ENCODE measurements at regions not wholly inside any gene's neighbourhood (a gene's known extent, or its start where the extent isn't known, plus 50 kb on each side); places are given as distances from the start of the nearest gene placed in this dataset.

DNA sequence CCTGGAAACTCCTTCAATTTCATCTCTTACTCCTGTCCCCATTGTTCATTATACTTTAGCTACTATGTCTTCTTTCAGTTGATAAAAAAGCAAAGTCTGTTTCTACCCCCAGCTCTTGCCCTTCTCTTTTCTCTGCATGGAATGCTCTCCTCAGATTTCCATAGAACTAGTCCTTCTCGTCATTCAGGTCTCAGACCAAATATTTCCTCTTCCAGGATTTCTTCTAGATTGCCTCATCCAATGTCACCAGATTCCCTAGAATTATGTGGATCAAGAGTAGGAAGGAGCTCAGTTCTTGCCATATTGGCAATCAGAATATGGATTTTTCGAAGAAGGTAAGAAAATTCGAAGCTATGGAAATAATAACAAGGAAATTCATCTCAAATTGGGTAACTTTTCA, 176.1 kb downstream of the GABRG2 start:
- ChIA-PET POLR2A (no interaction called here), CTCF (no interaction called here)
- no peak overlapping the region for H3K4me3 ChIP-seq (replicated peaks in 1 of 3; ENCODE audit: insufficient read depth in 1 of 3, low read depth in 1 of 3, low read length in 3 of 3)
- H3K79me2 ChIP-seq (ENCODE audit: control insufficient read depth, insufficient read depth, low read length) = no peaks in the 10 kb centered on the region
- no peak for DNase-seq (ENCODE audit: low read depth, low spot score)
- H3K9ac ChIP-seq (replicated peaks; ENCODE audit: extremely low read depth, insufficient read depth, low read length) = no peak overlapping the region
- TF ChIP-seq POLR2A (IDR thresholded peaks at IDR 0.05; ENCODE audit: low read depth, low read length) (no peak), GATA2 (IDR thresholded peaks at IDR 0.05; ENCODE audit: insufficient read depth, insufficient read length, low read depth, low read length) (no peak), MYC (IDR thresholded peaks at IDR 0.05; ENCODE audit: low read depth, low read length) (no peak)
- TF ChIP-seq, protein P1, sequence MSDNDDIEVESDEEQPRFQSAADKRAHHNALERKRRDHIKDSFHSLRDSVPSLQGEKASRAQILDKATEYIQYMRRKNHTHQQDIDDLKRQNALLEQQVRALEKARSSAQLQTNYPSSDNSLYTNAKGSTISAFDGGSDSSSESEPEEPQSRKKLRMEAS (IDR thresholded peaks at IDR 0.05; ENCODE audit: insufficient read depth, insufficient read length) = no peak
- no TSS peak for BruUV-seq (replicated peaks)
- no peaks in the 10 kb centered on the region for H3K4me1 ChIP-seq (ENCODE audit: control insufficient read depth, extremely low read depth, insufficient read depth, low read length)
- no peak for FAIRE-seq
- H2AFZ ChIP-seq (ENCODE audit: low read depth, low read length) = no peak overlapping the region
- H3K36me3 ChIP-seq (ENCODE audit: control insufficient read depth in 2 of 2, extremely low read depth in 1 of 2, insufficient read depth in 2 of 2, low read length in 2 of 2) = no peaks in the 10 kb centered on the region
- H4K20me1 ChIP-seq (replicated peaks; ENCODE audit: control insufficient read depth, extremely low read depth, insufficient read depth, low read length) = no peaks in the 10 kb centered on the region
- H3K4me2 ChIP-seq (ENCODE audit: insufficient read depth, low read length) = no peak overlapping the region
- H3K27ac ChIP-seq (ENCODE audit: insufficient read depth, low read depth, low read length) = no peak overlapping the region
- dilution Hi-C loops (cut with MboI; ENCODE audit: extremely low pct_ligation_motif_present, low sequenced_read_pairs) (no loop called here), intact Hi-C loops (cut with micrococcal nuclease) (no loop called here)
- no peaks in the 10 kb centered on the region for H3K9me3 ChIP-seq (replicated peaks; ENCODE audit: control insufficient read depth, insufficient read depth, low read length)
- no peaks in the 10 kb centered on the region for H3K9me1 ChIP-seq (replicated peaks; ENCODE audit: control insufficient read depth, extremely low read depth, insufficient read depth, low read length)
- no peaks in the 10 kb centered on the region for H3K27me3 ChIP-seq (ENCODE audit: control insufficient read depth in 2 of 2, insufficient read depth in 2 of 2, low read length in 2 of 2)

DNA sequence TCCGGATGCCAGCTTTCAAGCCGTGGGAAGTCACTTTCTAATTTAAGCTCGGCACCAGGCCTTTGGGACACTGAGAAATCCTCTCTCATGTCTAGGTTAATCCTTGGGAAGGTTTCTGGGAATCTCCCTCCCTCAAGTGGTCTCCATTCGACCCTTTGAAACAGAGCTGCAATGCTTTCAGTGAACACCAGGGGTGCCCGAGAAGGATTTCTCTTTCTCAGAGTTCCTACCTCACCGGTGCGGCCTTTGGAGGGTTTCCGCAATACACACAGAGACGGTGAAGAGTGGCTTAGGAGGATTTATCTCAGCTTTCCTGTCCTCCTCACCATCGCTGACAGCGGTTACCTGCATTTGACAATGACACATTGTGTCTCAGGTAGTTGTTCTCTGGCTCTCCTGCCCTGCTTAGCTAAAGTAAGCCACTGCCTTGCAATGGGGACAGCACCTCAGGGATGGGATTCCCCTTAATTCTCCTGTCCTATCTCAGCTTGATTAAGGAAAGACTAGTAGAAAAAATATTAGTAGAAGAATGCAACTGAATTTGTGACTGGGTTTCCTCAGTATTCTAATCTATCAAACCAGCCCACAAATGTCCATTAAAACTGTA, 180.6 kb downstream of the GABRG2 start:
- no peaks in the 10 kb centered on the region for H3K9me3 ChIP-seq (replicated peaks; ENCODE audit: control insufficient read depth, insufficient read depth, low read length)
- no peak overlapping the region for H2AFZ ChIP-seq (ENCODE audit: low read depth, low read length)
- H3K27ac ChIP-seq (ENCODE audit: insufficient read depth, low read depth, low read length) = no peak overlapping the region
- no peak overlapping the region for H3K4me3 ChIP-seq (replicated peaks in 1 of 3; ENCODE audit: insufficient read depth in 1 of 3, low read depth in 1 of 3, low read length in 3 of 3)
- H4K20me1 ChIP-seq (replicated peaks; ENCODE audit: control insufficient read depth, extremely low read depth, insufficient read depth, low read length) = no peaks in the 10 kb centered on the region
- TF ChIP-seq EZH2 (IDR thresholded peaks at IDR 0.05; ENCODE audit: borderline replicate concordance, low read depth, low read length, severe bottlenecking) (no peak), MYC (IDR thresholded peaks at IDR 0.05; ENCODE audit: low read depth, low read length) (no peak), GATA2 (IDR thresholded peaks at IDR 0.05; ENCODE audit: insufficient read depth, insufficient read length, low read depth, low read length) (no peak), POLR2AphosphoS5 (IDR thresholded peaks at IDR 0.05; ENCODE audit: insufficient read depth, low read depth, low read length) (no peak), JUN (IDR thresholded peaks at IDR 0.05; ENCODE audit: borderline replicate concordance, insufficient read depth, insufficient read length, low read depth) (no peak), POLR2A (IDR thresholded peaks at IDR 0.05; ENCODE audit: low read depth, low read length) (no peak), FOS (IDR thresholded peaks at IDR 0.05; ENCODE audit: borderline replicate concordance, insufficient read depth, low read length) (no peak)
- TF ChIP-seq, protein P2, sequence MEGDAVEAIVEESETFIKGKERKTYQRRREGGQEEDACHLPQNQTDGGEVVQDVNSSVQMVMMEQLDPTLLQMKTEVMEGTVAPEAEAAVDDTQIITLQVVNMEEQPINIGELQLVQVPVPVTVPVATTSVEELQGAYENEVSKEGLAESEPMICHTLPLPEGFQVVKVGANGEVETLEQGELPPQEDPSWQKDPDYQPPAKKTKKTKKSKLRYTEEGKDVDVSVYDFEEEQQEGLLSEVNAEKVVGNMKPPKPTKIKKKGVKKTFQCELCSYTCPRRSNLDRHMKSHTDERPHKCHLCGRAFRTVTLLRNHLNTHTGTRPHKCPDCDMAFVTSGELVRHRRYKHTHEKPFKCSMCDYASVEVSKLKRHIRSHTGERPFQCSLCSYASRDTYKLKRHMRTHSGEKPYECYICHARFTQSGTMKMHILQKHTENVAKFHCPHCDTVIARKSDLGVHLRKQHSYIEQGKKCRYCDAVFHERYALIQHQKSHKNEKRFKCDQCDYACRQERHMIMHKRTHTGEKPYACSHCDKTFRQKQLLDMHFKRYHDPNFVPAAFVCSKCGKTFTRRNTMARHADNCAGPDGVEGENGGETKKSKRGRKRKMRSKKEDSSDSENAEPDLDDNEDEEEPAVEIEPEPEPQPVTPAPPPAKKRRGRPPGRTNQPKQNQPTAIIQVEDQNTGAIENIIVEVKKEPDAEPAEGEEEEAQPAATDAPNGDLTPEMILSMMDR (IDR thresholded peaks at IDR 0.05; ENCODE audit: extremely low read depth in 1 of 2, insufficient read depth in 1 of 2, low read depth in 1 of 2, low read length in 2 of 2) = no peak
- TF ChIP-seq, protein P1 (IDR thresholded peaks at IDR 0.05; ENCODE audit: insufficient read depth, insufficient read length) = no peak
- no peak overlapping the region for H3K4me2 ChIP-seq (ENCODE audit: insufficient read depth, low read length)
- BruUV-seq (replicated peaks) = no TSS peak
- dilution Hi-C loops (cut with MboI; ENCODE audit: extremely low pct_ligation_motif_present, low sequenced_read_pairs) = no loop called here
- CTCF ChIA-PET = interaction anchor here (1.3 kb wide), 1 partner anchor 20 kb away, joined by 3 read pairs; no protein-coding TSS in a partner anchor
- no peaks in the 10 kb centered on the region for H3K79me2 ChIP-seq (ENCODE audit: control insufficient read depth, insufficient read depth, low read length)
- no peaks in the 10 kb centered on the region for H3K36me3 ChIP-seq (ENCODE audit: control insufficient read depth in 2 of 2, extremely low read depth in 1 of 2, insufficient read depth in 2 of 2, low read length in 2 of 2)
- no peaks in the 10 kb centered on the region for H3K9me1 ChIP-seq (replicated peaks; ENCODE audit: control insufficient read depth, extremely low read depth, insufficient read depth, low read length)
- FAIRE-seq = no peak
- intact Hi-C loops (cut with micrococcal nuclease) = no loop called here
- no peak overlapping the region for H3K9ac ChIP-seq (replicated peaks; ENCODE audit: extremely low read depth, insufficient read depth, low read length)
- no peaks in the 10 kb centered on the region for H3K4me1 ChIP-seq (ENCODE audit: control insufficient read depth, extremely low read depth, insufficient read depth, low read length)
- H3K27me3 ChIP-seq (ENCODE audit: control insufficient read depth in 2 of 2, insufficient read depth in 2 of 2, low read length in 2 of 2) = no peaks in the 10 kb centered on the region
- no peak for DNase-seq (ENCODE audit: low read depth, low spot score)
- POLR2A ChIA-PET = no interaction called here

Measured in endothelial cell of umbilical vein (primary cell).